Spleen (tissue), 7 donors: ENCODE measurements at regions not wholly inside any gene's neighbourhood (a gene's known extent, or its start where the extent isn't known, plus 50 kb on each side); places are given as distances from the start of the nearest gene placed in this dataset.

Source experiments
- POLR2A ChIP-seq, 3 donors: fragments of 450-650 bp; IDR thresholded peaks; one replicate each; pipeline ENCODE4 v1.5.1; 2017; ENCODE audit warnings: antibody characterized with exemption in 3 of 3, mild to moderate bottlenecking in 1 of 3
- POLR2AphosphoS5 ChIP-seq, 3 donors: sonication (generic); formaldehyde crosslinking; IDR thresholded peaks; one replicate each; pipeline ENCODE4 v1.5.1; 2017; ENCODE audit warnings: antibody characterized with exemption in 3 of 3
- TF ChIP-seq, protein P1 (sequence below), 11 experiments: fragments of 200-600 bp in 7 of 11; fragments of 450-650 bp in 4 of 11; sonication (generic) in 4 of 11; IDR thresholded peaks in 8 of 11; conservative IDR thresholded peaks in 3 of 11; 1 replicate in 7 of 11; 2 replicates in 4 of 11; pipeline versions ENCODE4 v1.4.0 to v1.8.0; 2016 to 2021; ENCODE audit warnings: antibody characterized with exemption in 11 of 11, inconsistent platforms in 4 of 11, mild to moderate bottlenecking in 1 of 11
- donor health status: DM: no; HTN: no; CAD: no; lungs with moderate emphysema.
- donor health status: DM: no; HTN: no; CAD: no.
- donor health status: DM: no; HTN: no; CAD: no.

DNA sequence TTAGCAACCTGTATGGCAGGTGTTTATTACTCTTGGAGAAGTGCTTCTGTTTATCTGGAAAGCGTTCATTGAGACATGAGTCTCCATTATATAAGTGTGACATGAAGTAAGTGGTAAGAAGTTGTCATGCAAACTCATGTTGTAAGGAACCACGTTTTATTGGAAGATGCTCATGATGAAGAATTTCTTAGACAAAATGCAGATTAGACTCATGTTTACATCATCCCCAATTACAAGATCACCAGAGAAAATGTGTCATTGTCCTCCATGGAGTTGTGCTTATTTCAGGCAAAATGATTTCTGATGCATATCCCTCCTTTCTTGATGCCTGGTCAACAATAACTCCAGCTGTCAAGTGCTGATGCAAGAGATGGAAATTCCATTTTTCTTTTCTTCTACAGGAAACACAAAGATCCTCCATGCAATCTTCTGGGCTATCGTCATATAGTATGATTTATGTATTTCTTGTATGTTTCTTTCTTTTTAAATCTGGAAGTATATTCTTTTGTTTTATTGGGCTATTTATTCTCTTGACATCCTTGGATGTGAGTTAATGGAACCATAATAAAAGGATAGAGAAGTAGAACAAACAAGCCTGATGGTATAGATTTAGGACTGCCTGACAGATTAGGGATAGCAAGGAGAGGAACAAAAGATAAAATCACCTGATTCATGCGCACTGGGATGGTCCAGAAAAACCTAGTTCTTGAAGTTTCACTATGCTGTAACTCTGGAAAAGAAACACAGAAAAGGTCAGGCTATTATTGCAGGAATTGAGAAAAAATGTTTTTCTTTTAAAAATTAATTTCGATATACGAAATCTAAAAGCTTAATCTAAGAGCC, 50.7 kb upstream of the DIAPH3 start:
- TF ChIP-seq, protein P1, sequence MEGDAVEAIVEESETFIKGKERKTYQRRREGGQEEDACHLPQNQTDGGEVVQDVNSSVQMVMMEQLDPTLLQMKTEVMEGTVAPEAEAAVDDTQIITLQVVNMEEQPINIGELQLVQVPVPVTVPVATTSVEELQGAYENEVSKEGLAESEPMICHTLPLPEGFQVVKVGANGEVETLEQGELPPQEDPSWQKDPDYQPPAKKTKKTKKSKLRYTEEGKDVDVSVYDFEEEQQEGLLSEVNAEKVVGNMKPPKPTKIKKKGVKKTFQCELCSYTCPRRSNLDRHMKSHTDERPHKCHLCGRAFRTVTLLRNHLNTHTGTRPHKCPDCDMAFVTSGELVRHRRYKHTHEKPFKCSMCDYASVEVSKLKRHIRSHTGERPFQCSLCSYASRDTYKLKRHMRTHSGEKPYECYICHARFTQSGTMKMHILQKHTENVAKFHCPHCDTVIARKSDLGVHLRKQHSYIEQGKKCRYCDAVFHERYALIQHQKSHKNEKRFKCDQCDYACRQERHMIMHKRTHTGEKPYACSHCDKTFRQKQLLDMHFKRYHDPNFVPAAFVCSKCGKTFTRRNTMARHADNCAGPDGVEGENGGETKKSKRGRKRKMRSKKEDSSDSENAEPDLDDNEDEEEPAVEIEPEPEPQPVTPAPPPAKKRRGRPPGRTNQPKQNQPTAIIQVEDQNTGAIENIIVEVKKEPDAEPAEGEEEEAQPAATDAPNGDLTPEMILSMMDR (IDR thresholded peaks at IDR 0.05 in 8 of 11, conservative IDR thresholded peaks at IDR 0.05 in 3 of 11) = no peak
- TF ChIP-seq POLR2A (IDR thresholded peaks at IDR 0.05) = no peak
- TF ChIP-seq POLR2AphosphoS5 (IDR thresholded peaks at IDR 0.05) = no peak
